ENCODE measurements at regions not wholly inside any gene's neighbourhood (a gene's known extent, or its start where the extent isn't known, plus 50 kb on each side); places are given as distances from the start of the nearest gene placed in this dataset.

DNA sequence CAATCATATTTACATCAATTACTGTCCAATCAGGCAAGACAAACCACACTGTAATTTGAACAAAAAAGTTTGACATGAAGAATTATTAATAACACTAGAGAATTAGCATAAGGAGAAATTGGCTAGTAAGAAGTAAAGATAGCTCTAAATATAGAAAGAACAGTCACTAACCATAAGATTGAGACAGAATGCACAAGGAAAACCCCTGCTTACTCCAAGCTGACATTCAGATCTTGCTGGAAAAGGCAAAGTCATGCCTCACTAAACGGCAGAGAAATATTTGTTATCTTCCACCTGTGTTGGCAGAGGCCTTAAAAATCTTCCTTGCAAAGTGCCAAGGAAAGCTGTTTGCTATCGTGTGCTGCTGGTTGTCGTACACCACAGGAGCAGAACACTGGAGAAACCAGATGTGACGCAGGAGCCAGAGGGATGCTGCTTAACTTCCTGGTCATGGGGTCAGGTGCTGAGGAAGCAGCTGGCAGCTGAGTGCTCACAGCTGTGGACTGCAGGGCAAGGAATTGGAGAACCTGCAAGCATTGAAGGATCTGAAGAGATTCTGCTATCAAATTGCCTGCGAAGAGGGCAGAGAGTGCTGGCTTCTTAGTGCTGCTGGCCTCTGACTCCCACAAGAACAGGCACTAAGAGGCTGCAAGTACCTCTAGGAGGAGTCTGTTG is 1323.3 kb downstream of the LRFN5 start:
- H3K9me3 ChIP-seq (ENCODE audit: low read length): no peaks in the 10 kb centered on the region
- no peak for DNase-seq
- TF ChIP-seq CTCF (conservative IDR thresholded peaks at IDR 0.05; ENCODE audit: low read depth, low read length): no peak
- no peak for TF ChIP-seq EZH2phosphoT487 (IDR thresholded peaks at IDR 0.05; ENCODE audit: borderline replicate concordance, low read length)
- TF ChIP-seq EZH2 (IDR thresholded peaks at IDR 0.05; ENCODE audit: low read length, unreplicated experiment): no peak
- H2AFZ ChIP-seq (ENCODE audit: low read length): no peak overlapping the region
- no peaks in the 10 kb centered on the region for H4K20me1 ChIP-seq (ENCODE audit: low read length)
- H3K36me3 ChIP-seq (ENCODE audit: low read depth, low read length): no peaks in the 10 kb centered on the region
- no peaks in the 10 kb centered on the region for H3K9me2 ChIP-seq (replicated peaks; ENCODE audit: low read length)
- no peaks in the 10 kb centered on the region for H3K79me2 ChIP-seq (ENCODE audit: low read length)
- no peak overlapping the region for H3K4me2 ChIP-seq (ENCODE audit: low read length)
- intact Hi-C loops (cut with micrococcal nuclease): no loop called here
- ChIA-PET POLR2A (ENCODE audit: unreplicated experiment) (interaction anchor here (0.6 kb wide), 1 partner anchor 694 kb away, joined by 4 read pairs; no protein-coding TSS in a partner anchor), CTCF (no interaction called here)
- no peak overlapping the region for H3K9ac ChIP-seq (ENCODE audit: low read length)
- H3K4me1 ChIP-seq (ENCODE audit: insufficient read depth, low read length): peaks cover 16% of the 10 kb centered on the region
- no TSS peak for BruUV-seq (replicated peaks)
- H3K4me3 ChIP-seq (ENCODE audit: low read length): no peak overlapping the region
- no peak overlapping the region for H3K27ac ChIP-seq (ENCODE audit: low read length)
- no peaks in the 10 kb centered on the region for H3K27me3 ChIP-seq (ENCODE audit: low read length)
- no peak for ATAC-seq
- H3F3A ChIP-seq (ENCODE audit: low read length, unreplicated experiment): no peaks in the 10 kb centered on the region

- Histone ChIP-seq H3K27ac (ENCODE audit: low read length) (peak overlapping the region; percentile 36), H3K36me3 (ENCODE audit: low read depth, low read length) (no peaks in the 10 kb centered on the region), H3K9me2 (replicated peaks; ENCODE audit: low read length) (no peaks in the 10 kb centered on the region), H3K27me3 (ENCODE audit: low read length) (no peaks in the 10 kb centered on the region), H3K9ac (ENCODE audit: low read length) (no peak overlapping the region), H3F3A (ENCODE audit: low read length, unreplicated experiment) (no peaks in the 10 kb centered on the region), H3K4me1 (ENCODE audit: insufficient read depth, low read length) (peaks cover 16% of the 10 kb centered on the region), H3K4me3 (ENCODE audit: low read length) (no peak overlapping the region), H3K4me2 (ENCODE audit: low read length) (peak overlapping the region; percentile 25), H3K79me2 (ENCODE audit: low read length) (no peaks in the 10 kb centered on the region), H3K9me3 (ENCODE audit: low read length) (no peaks in the 10 kb centered on the region), H2AFZ (ENCODE audit: low read length) (no peak overlapping the region), H4K20me1 (ENCODE audit: low read length) (no peaks in the 10 kb centered on the region)
- no TSS peak for BruUV-seq (replicated peaks)
- CTCF ChIA-PET: no interaction called here
- ATAC-seq: peak; percentile 91
- TF ChIP-seq EZH2phosphoT487 (IDR thresholded peaks at IDR 0.05; ENCODE audit: borderline replicate concordance, low read length): no peak
- TF ChIP-seq CTCF (conservative IDR thresholded peaks at IDR 0.05; ENCODE audit: low read depth, low read length): no peak
- no peak for TF ChIP-seq EZH2 (IDR thresholded peaks at IDR 0.05; ENCODE audit: low read length, unreplicated experiment)
- DNase-seq: peak; percentile 78
- POLR2A ChIA-PET (ENCODE audit: unreplicated experiment): interaction anchor here (0.6 kb wide), 1 partner anchor 109 kb away, joined by 10 read pairs; no protein-coding TSS in a partner anchor
- intact Hi-C loops (cut with micrococcal nuclease): no loop called here
Measured at GRCh38 chr14:42927313-42927712, 1320.6 kb downstream of the LRFN5 start.

DNA sequence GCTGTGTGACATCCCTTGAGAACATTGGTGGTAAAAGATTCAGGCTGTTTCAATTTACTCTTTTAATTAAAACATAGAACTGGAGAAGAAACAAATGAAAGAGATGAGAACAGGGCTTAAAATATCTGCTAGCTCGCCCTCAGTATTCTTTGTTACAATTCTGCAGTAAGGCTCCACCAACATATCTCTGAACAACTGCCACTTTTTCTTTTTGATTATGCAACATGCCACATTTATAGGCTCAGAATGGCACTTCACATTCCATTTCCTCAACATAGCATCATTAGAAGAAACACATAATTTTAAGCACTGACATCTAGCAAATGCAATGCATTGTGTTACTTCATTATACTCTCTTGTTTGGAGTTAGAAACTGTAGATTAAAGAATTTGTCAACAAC is 1315.2 kb downstream of the LRFN5 start:
- Histone ChIP-seq H3K4me3 (ENCODE audit: low read length) (no peak overlapping the region), H3K9ac (ENCODE audit: low read length) (no peak overlapping the region), H3K27me3 (ENCODE audit: low read length) (no peaks in the 10 kb centered on the region), H3K9me2 (replicated peaks; ENCODE audit: low read length) (no peaks in the 10 kb centered on the region), H3K4me2 (ENCODE audit: low read length) (no peak overlapping the region), H4K20me1 (ENCODE audit: low read length) (no peaks in the 10 kb centered on the region), H3F3A (ENCODE audit: low read length, unreplicated experiment) (no peaks in the 10 kb centered on the region), H3K9me3 (ENCODE audit: low read length) (no peaks in the 10 kb centered on the region), H3K4me1 (ENCODE audit: insufficient read depth, low read length) (peaks cover 2% of the 10 kb centered on the region), H3K36me3 (ENCODE audit: low read depth, low read length) (no peaks in the 10 kb centered on the region), H2AFZ (ENCODE audit: low read length) (no peak overlapping the region), H3K27ac (ENCODE audit: low read length) (no peak overlapping the region), H3K79me2 (ENCODE audit: low read length) (no peaks in the 10 kb centered on the region)
- ATAC-seq (no peak), DNase-seq (no peak)
- CTCF ChIA-PET: no interaction called here
- no TSS peak for BruUV-seq (replicated peaks)
- POLR2A ChIA-PET (ENCODE audit: unreplicated experiment): interaction anchor here (0.6 kb wide), 1 partner anchor 1207 kb away, joined by 3 read pairs; no protein-coding TSS in a partner anchor
- no peak for TF ChIP-seq CTCF (conservative IDR thresholded peaks at IDR 0.05; ENCODE audit: low read depth, low read length)
- no peak for TF ChIP-seq EZH2phosphoT487 (IDR thresholded peaks at IDR 0.05; ENCODE audit: borderline replicate concordance, low read length)
- TF ChIP-seq EZH2 (IDR thresholded peaks at IDR 0.05; ENCODE audit: low read length, unreplicated experiment): no peak
- intact Hi-C loops (cut with micrococcal nuclease): no loop called here

Data from PC-3 (cell line).